Superior temporal gyrus (tissue), 1 donor: ENCODE measurements at regions not wholly inside any gene's neighbourhood (a gene's known extent, or its start where the extent isn't known, plus 50 kb on each side); places are given as distances from the start of the nearest gene placed in this dataset.

ENCODE experiments used
- DNase-seq: peaks from one replicate; pipeline ENCODE4 v3.0.0-alpha.2; 2016; ENCODE audit errors: extremely low spot score

DNA sequence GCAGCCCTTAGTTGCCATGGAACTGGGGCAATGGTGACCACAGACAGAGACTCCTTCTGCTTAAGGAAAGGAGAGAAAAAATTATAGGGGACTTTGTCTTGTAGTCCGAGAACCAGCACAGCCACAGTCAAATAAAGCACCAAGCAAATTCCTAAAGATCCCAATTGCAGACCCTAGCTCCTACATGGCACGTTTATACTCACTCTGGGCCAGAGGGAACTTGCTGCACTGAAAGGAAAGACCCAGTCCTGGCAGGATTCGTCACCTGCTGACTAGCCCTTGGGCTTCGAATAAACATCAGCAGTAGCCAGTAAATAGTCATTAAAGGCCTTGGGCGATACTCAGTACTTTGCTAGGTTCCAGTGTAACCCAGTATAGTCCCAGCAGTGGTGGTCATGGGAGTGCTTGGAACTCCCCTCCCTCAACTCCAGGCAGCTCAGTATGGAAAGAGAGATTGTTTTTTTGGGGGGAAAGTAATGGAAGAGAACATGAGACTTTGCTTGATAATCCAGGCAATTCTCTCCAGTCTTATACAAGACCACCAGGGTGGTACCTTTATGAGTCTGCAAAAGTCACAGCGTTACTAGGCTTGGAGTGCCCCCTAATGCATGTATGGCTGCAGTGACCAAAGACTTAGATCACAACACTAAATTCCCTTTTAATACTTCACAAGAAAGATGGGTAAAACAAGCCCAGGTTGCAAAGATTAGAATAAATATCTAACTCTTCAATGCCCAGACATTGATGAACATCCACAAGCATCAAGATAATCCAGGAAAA is 66.4 kb upstream of the AGTR1 start:
- DNase-seq, result no peak

DNA sequence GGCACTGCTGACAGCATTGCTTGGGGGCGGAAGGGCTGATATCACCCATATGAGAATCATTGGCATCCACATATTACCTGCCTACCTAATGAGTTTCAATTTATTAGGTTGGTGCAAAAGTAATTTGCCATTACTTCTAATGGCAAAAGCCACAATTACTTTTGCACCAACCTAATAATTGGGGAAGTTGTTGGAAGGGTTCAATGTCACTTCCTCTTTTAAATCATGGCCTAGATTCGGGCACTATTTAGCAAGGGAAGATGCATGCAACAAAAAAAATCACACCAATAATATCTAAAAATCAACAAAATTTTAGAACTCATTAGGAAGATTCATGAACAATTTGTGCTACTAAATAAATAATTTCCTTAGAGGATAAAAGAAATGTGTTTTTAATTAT is 56.0 kb upstream of the AGTR1 start:
- DNase-seq, result no peak

GRCh38 chr3:148642214-148642613 is 55.5 kb upstream of the AGTR1 start:
- no peak for DNase-seq

- no peak for DNase-seq
Measured at GRCh38 chr3:148642616-148643015, 55.1 kb upstream of the AGTR1 start.

DNA sequence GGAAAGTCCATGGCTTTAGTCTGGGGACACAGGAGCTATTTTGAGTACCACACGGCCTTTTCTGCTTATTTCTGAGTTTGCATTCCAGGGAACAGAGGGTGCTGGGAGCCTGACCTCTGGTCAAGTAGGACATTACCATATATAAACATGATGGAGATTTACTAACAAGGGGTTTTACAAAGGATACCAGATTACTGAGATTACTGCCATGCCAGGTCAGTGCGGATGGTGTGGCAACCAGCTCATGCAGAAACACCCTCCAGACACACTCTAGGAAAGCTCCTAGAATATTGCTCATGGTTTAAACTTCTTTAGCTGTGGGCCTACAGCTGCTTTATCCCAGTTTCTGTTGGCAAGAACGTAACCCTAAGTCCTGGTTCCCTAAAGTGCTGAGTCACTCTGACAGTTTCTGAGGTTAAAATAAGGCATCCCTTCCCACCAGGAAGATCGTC is 54.3 kb upstream of the AGTR1 start:
- no peak for DNase-seq

GRCh38 chr3:148646126-148646665 is 51.5 kb upstream of the AGTR1 start:
- no peak for DNase-seq
